ENCODE measurements at regions not wholly inside any gene's neighbourhood (a gene's known extent, or its start where the extent isn't known, plus 50 kb on each side); places are given as distances from the start of the nearest gene placed in this dataset.

- Histone ChIP-seq H3K36me3 (ENCODE audit: control insufficient read depth, insufficient read depth, low read length) (no peaks in the 10 kb centered on the region), H3K79me2 (ENCODE audit: control insufficient read depth, insufficient read depth, low read length) (no peaks in the 10 kb centered on the region), H2AFZ (ENCODE audit: low read length) (no peak overlapping the region), H3K4me3 (replicated peaks in 1 of 4; ENCODE audit: control extremely low read depth in 1 of 4, insufficient read depth in 1 of 4, low read depth in 3 of 4, low read length in 4 of 4) (no peak overlapping the region), H3K27me3 (ENCODE audit: control insufficient read depth, insufficient read depth, low read length) (no peaks in the 10 kb centered on the region), H4K20me1 (ENCODE audit: control insufficient read depth, extremely low read depth, insufficient read depth, low read length) (no peaks in the 10 kb centered on the region), H3K27ac (ENCODE audit: insufficient read depth, low read length) (no peak overlapping the region), H3K4me1 (ENCODE audit: control insufficient read depth, extremely low read depth, insufficient read depth, low read length) (no peaks in the 10 kb centered on the region), H3K9me3 (ENCODE audit: control insufficient read depth, insufficient read depth, low read depth, low read length) (no peaks in the 10 kb centered on the region), H3K9ac (ENCODE audit: insufficient read depth, low read length) (no peak overlapping the region), H3K4me2 (ENCODE audit: extremely low read depth, insufficient read depth, low read length) (no peak overlapping the region)
- no peak for DNase-seq (ENCODE audit: low read depth in 2 of 2)
- TF ChIP-seq EZH2 (IDR thresholded peaks at IDR 0.05; ENCODE audit: low read length, missing control alignments) (no peak), CTCF (conservative IDR thresholded peaks at IDR 0.05 in 1 of 2, IDR thresholded peaks at IDR 0.05 in 1 of 2; ENCODE audit: low read depth in 1 of 2, low read length in 2 of 2) (no peak)
Measured at GRCh38 chr19:30647891-30648720, 275.9 kb downstream of the ZNF536 start.

GRCh38 chr19:30646806-30647205 is 274.6 kb downstream of the ZNF536 start:
- TF ChIP-seq EZH2 (IDR thresholded peaks at IDR 0.05; ENCODE audit: low read length, missing control alignments) (no peak), CTCF (conservative IDR thresholded peaks at IDR 0.05 in 1 of 2, IDR thresholded peaks at IDR 0.05 in 1 of 2; ENCODE audit: low read depth in 1 of 2, low read length in 2 of 2) (no peak)
- no peak overlapping the region for H3K9ac ChIP-seq (ENCODE audit: insufficient read depth, low read length)

DNA sequence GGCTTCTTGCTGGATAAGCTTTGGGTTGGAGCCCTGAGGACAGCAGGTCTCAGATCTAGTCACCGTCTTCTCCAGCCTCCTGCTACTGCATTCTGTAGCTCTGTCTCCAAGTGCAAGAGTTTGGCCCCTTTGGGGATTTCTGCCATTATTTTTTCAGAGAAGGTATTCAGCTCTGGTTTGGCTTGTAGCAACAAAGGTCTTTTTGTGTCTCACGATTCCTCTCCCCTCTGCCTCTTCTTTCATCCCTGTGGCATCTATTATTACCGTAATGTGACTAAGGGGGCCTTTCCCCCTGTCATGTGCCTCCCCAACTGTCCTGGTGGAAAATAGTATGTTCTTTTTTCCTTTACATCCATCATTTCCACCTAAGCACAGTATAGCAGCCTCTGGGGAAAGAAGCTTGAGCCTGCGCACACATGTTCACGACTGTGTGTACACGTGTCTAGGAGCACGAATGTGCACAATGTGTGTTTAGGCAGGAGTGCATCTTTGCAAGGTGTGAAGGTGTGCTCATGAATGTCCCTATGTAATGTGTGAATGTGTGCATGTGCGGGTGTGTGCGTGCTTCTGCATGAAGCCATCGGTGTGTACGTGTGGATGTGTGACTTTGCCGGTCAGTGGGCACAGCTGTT is 273.9 kb downstream of the ZNF536 start:
- Histone ChIP-seq H3K79me2 (ENCODE audit: control insufficient read depth, insufficient read depth, low read length) (no peaks in the 10 kb centered on the region), H3K9ac (ENCODE audit: insufficient read depth, low read length) (no peak overlapping the region), H4K20me1 (ENCODE audit: control insufficient read depth, extremely low read depth, insufficient read depth, low read length) (no peaks in the 10 kb centered on the region), H3K4me2 (ENCODE audit: extremely low read depth, insufficient read depth, low read length) (no peak overlapping the region), H3K9me3 (ENCODE audit: control insufficient read depth, insufficient read depth, low read depth, low read length) (no peaks in the 10 kb centered on the region), H3K27me3 (ENCODE audit: control insufficient read depth, insufficient read depth, low read length) (no peaks in the 10 kb centered on the region), H3K36me3 (ENCODE audit: control insufficient read depth, insufficient read depth, low read length) (no peaks in the 10 kb centered on the region), H3K4me1 (ENCODE audit: control insufficient read depth, extremely low read depth, insufficient read depth, low read length) (no peaks in the 10 kb centered on the region), H3K27ac (ENCODE audit: insufficient read depth, low read length) (no peak overlapping the region), H2AFZ (ENCODE audit: low read length) (no peak overlapping the region), H3K4me3 (replicated peaks in 1 of 4; ENCODE audit: control extremely low read depth in 1 of 4, insufficient read depth in 1 of 4, low read depth in 3 of 4, low read length in 4 of 4) (no peak overlapping the region)
- TF ChIP-seq EZH2 (IDR thresholded peaks at IDR 0.05; ENCODE audit: low read length, missing control alignments) (no peak), CTCF (conservative IDR thresholded peaks at IDR 0.05 in 1 of 2, IDR thresholded peaks at IDR 0.05 in 1 of 2; ENCODE audit: low read depth in 1 of 2, low read length in 2 of 2) (no peak)
- no peak for DNase-seq (ENCODE audit: low read depth in 2 of 2)

More at GRCh38 chr19:30646806-30647205, 274.6 kb downstream of the ZNF536 start:
- H3K9me3 ChIP-seq (ENCODE audit: control insufficient read depth, insufficient read depth, low read depth, low read length), result no peaks in the 10 kb centered on the region
- H3K27me3 ChIP-seq (ENCODE audit: control insufficient read depth, insufficient read depth, low read length), result no peaks in the 10 kb centered on the region
- no peak overlapping the region for H3K27ac ChIP-seq (ENCODE audit: insufficient read depth, low read length)
- no peak overlapping the region for H3K4me2 ChIP-seq (ENCODE audit: extremely low read depth, insufficient read depth, low read length)
- no peak for DNase-seq (ENCODE audit: low read depth in 2 of 2)
- H3K79me2 ChIP-seq (ENCODE audit: control insufficient read depth, insufficient read depth, low read length), result no peaks in the 10 kb centered on the region
- no peaks in the 10 kb centered on the region for H4K20me1 ChIP-seq (ENCODE audit: control insufficient read depth, extremely low read depth, insufficient read depth, low read length)
- no peak overlapping the region for H2AFZ ChIP-seq (ENCODE audit: low read length)
- no peaks in the 10 kb centered on the region for H3K36me3 ChIP-seq (ENCODE audit: control insufficient read depth, insufficient read depth, low read length)
- no peaks in the 10 kb centered on the region for H3K4me1 ChIP-seq (ENCODE audit: control insufficient read depth, extremely low read depth, insufficient read depth, low read length)
- H3K4me3 ChIP-seq (replicated peaks in 1 of 4; ENCODE audit: control extremely low read depth in 1 of 4, insufficient read depth in 1 of 4, low read depth in 3 of 4, low read length in 4 of 4), result no peak overlapping the region

Measured in fibroblast of lung (primary cell).